OCI-LY3 (cell line): ENCODE measurements at regions not wholly inside any gene's neighbourhood (a gene's known extent, or its start where the extent isn't known, plus 50 kb on each side); places are given as distances from the start of the nearest gene placed in this dataset.

Experiments
- H2AFZ ChIP-seq: fragments of 200-600, 300-600 bp; shearing (Covaris generic); 2 replicates; pipeline ENCODE4 v1.6.0; 2014; ENCODE audit warnings: antibody characterized with exemption, low read depth, low read length
- H3K27ac ChIP-seq: fragments of 200-600, 300-600 bp; sonication (generic); 2 replicates; pipeline ENCODE4 v1.5.1; 2014; ENCODE audit warnings: mild to moderate bottlenecking, low read length, moderate library complexity, mixed read lengths
- H3K27me3 ChIP-seq: fragments of 200-600, 300-600 bp; sonication (generic); 2 replicates; pipeline ENCODE4 v1.6.1; 2014; ENCODE audit warnings: low read depth, low read length, mixed read lengths
- H3K36me3 ChIP-seq: fragments of 200-600, 300-600 bp; sonication (generic); replicated peaks from 2 replicates; pipeline ENCODE3; 2014; ENCODE audit warnings: low read depth, low read length, mixed read lengths
- H3K4me1 ChIP-seq: fragments of 300-600, 200-600 bp; sonication (generic); 2 replicates; pipeline ENCODE4 v1.6.1; 2014; ENCODE audit warnings: low read length, mixed read lengths
- H3K4me2 ChIP-seq: fragments of 200-600, 300-600 bp; sonication (generic); 2 replicates; pipeline ENCODE4 v1.6.1; 2014; ENCODE audit warnings: low read length, mixed read lengths
- H3K4me3 ChIP-seq: fragments of 300-600, 200-600 bp; sonication (generic); 2 replicates; pipeline ENCODE4 v1.5.1; 2014; ENCODE audit warnings: antibody characterized with exemption, mild to moderate bottlenecking, low read length, moderate library complexity
- H3K79me2 ChIP-seq: fragments of 300-600, 200-600 bp; shearing (Covaris generic); 2 replicates; pipeline ENCODE4 v1.6.1; 2014; ENCODE audit warnings: mild to moderate bottlenecking, low read length, mixed read lengths
- H3K9ac ChIP-seq: fragments of 300-600, 200-600 bp; shearing (Covaris generic); 2 replicates; pipeline ENCODE4 v1.6.0; 2014; ENCODE audit warnings: mild to moderate bottlenecking, low read length, moderate library complexity
- H3K9me3 ChIP-seq: fragments of 200-600, 300-600 bp; shearing (Covaris generic); 2 replicates; pipeline ENCODE4 v1.6.1; 2014; ENCODE audit warnings: low read length, mixed read lengths; ENCODE audit not compliant: insufficient read depth
- H4K20me1 ChIP-seq: fragments of 200-600, 300-600 bp; sonication (generic); 2 replicates; pipeline ENCODE4 v1.6.1; 2016; ENCODE audit warnings: low read length, mixed read lengths; ENCODE audit not compliant: insufficient read depth
- EZH2phosphoT487 ChIP-seq: fragments of 200-600 bp; shearing (Covaris generic); IDR thresholded peaks from 2 replicates; pipeline ENCODE4 v1.6.1; 2018; ENCODE audit warnings: antibody characterized with exemption, mixed run types, low read depth
- TF ChIP-seq, protein P1 (sequence below): fragments of 200-600, 300-600 bp; sonication (generic); IDR thresholded peaks from 2 replicates; pipeline ENCODE4 v1.5.1; 2014; ENCODE audit warnings: antibody characterized with exemption, low read length, low read depth

DNA sequence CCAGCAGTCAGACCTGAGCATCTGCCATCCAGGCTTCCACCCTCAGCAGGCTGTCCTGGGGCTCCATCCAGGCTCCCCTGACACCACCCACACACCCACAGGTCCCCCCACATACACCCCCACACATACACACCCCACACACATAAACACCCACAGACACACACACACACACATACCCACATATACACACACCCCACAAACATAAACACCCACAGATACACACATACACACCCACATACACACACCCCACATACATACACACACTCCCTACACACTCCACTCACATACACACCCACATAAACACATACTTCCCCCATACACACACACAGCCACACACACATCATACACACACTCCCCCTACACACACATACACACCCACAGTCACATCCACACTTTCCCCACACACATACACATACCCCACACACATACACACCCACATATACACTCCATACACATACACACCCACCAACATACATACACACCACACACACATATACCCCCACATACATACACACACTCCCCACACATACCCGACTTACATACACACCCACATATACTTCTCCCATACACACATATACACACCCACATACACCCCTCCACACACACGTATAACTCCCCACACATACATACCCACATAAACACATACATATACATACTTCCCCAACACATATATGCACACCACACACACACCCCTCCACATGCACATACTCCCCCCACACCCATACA is 183.3 kb upstream of the ETAA1 start:
- Histone ChIP-seq H3K9ac (no peak overlapping the region), H4K20me1 (no peaks in the 10 kb centered on the region), H3K36me3 (no peaks in the 10 kb centered on the region), H3K27ac (no peak overlapping the region), H3K27me3 (no peaks in the 10 kb centered on the region), H2AFZ (no peak overlapping the region), H3K9me3 (no peaks in the 10 kb centered on the region), H3K4me2 (no peak overlapping the region), H3K4me1 (no peaks in the 10 kb centered on the region), H3K4me3 (no peak overlapping the region), H3K79me2 (no peaks in the 10 kb centered on the region)
- TF ChIP-seq, protein P1, sequence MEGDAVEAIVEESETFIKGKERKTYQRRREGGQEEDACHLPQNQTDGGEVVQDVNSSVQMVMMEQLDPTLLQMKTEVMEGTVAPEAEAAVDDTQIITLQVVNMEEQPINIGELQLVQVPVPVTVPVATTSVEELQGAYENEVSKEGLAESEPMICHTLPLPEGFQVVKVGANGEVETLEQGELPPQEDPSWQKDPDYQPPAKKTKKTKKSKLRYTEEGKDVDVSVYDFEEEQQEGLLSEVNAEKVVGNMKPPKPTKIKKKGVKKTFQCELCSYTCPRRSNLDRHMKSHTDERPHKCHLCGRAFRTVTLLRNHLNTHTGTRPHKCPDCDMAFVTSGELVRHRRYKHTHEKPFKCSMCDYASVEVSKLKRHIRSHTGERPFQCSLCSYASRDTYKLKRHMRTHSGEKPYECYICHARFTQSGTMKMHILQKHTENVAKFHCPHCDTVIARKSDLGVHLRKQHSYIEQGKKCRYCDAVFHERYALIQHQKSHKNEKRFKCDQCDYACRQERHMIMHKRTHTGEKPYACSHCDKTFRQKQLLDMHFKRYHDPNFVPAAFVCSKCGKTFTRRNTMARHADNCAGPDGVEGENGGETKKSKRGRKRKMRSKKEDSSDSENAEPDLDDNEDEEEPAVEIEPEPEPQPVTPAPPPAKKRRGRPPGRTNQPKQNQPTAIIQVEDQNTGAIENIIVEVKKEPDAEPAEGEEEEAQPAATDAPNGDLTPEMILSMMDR = no peak
- no peak for TF ChIP-seq EZH2phosphoT487

DNA sequence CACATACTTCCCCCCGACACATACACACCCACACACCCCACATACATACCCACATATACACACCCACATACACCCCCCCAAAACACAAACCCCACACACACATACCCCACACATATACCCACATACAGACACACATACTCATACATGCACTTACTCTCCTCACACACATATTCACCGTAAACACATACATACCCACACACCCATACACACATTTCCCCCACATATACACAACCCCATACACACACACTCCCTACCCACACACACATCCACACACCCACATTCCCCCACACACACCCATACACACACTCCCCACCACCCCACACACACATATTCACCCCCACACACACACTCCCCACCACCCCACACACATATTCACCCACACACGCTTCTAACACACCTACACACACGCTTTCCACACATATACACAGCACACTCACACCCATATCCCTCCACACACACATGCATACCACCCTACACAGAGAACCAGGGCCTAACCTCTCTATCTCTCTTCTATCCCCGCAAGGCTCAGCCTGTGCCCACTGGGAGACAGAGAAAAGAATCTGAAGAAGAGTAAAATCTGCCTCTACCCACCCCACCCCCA is 182.4 kb upstream of the ETAA1 start:
- TF ChIP-seq, protein P1 = no peak
- no peaks in the 10 kb centered on the region for H3K4me1 ChIP-seq
- no peaks in the 10 kb centered on the region for H3K27me3 ChIP-seq
- no peaks in the 10 kb centered on the region for H3K36me3 ChIP-seq
- no peaks in the 10 kb centered on the region for H3K9me3 ChIP-seq
- H2AFZ ChIP-seq = no peak overlapping the region
- H3K27ac ChIP-seq = no peak overlapping the region
- no peak overlapping the region for H3K4me2 ChIP-seq
- H3K4me3 ChIP-seq = no peak overlapping the region
- no peak overlapping the region for H3K9ac ChIP-seq
- no peaks in the 10 kb centered on the region for H4K20me1 ChIP-seq
- no peaks in the 10 kb centered on the region for H3K79me2 ChIP-seq

DNA sequence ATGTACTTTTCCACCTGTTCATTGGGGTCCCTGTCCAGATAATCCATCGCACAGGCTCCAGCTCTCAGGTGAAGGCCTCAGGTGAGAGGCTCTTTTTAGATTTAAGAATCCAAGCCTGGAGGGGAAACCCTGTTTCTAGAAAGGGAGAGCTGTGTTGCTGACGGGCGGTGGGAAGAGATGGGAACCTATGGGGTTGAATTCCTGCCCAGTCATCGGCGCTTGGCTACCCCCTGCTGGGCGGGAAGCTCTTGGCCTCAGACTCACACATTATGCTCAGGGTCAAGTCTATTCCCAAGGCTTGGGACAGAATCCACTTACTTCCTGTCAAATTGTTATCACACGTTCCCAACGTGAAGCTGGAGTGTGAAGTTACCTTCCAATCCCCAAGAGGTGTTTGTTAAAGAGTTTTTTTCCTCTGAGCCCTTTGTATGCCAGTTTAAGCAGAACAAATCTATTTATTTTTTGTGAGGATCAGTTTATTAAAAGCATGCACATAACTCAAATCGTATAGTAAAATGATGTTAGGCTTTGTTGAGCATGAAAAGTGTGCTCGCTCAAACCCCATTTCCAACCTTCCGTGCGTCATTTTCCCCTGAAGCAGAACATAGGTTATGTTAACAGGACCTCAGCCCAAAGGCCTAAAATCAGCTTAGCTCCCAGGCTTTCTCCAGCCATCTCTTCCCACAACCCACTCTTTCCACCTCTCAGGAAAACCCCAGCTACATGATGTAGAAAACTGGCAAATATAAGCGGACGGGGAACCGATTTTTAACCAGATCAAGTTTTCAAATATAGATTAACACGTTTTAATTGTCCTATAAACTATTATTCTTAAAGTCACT is 181.7 kb upstream of the ETAA1 start:
- Histone ChIP-seq H3K4me1 (no peaks in the 10 kb centered on the region), H3K79me2 (no peaks in the 10 kb centered on the region), H3K27me3 (no peaks in the 10 kb centered on the region), H3K36me3 (no peaks in the 10 kb centered on the region), H3K4me2 (no peak overlapping the region), H3K9ac (no peak overlapping the region), H3K9me3 (no peaks in the 10 kb centered on the region), H4K20me1 (no peaks in the 10 kb centered on the region), H3K27ac (no peak overlapping the region), H3K4me3 (no peak overlapping the region), H2AFZ (no peak overlapping the region)
- TF ChIP-seq EZH2phosphoT487 = no peak
- TF ChIP-seq, protein P1 = peak; percentile 36

- Histone ChIP-seq H4K20me1 (no peaks in the 10 kb centered on the region), H3K4me1 (no peaks in the 10 kb centered on the region), H3K27me3 (no peaks in the 10 kb centered on the region), H3K4me3 (no peak overlapping the region), H3K27ac (no peak overlapping the region), H3K79me2 (no peaks in the 10 kb centered on the region), H3K9ac (no peak overlapping the region), H2AFZ (no peak overlapping the region), H3K9me3 (no peaks in the 10 kb centered on the region), H3K36me3 (no peaks in the 10 kb centered on the region), H3K4me2 (no peak overlapping the region)
- TF ChIP-seq, protein P1 = no peak
- no peak for TF ChIP-seq EZH2phosphoT487
These were observed 181.0 kb upstream of the ETAA1 start for GRCh38 chr2:67216103-67216502.
